ENCODE measurements at regions not wholly inside any gene's neighbourhood (a gene's known extent, or its start where the extent isn't known, plus 50 kb on each side); places are given as distances from the start of the nearest gene placed in this dataset.

- TF ChIP-seq CTCF (IDR thresholded peaks at IDR 0.05) (no peak), FOXM1 (IDR thresholded peaks at IDR 0.05; ENCODE audit: low read depth) (no peak)
These were observed 380.1 kb downstream of the THBS2 start for GRCh38 chr6:168873278-168874190.
